Tibial artery (tissue), 4 donors: ENCODE measurements at regions not wholly inside any gene's neighbourhood (a gene's known extent, or its start where the extent isn't known, plus 50 kb on each side); places are given as distances from the start of the nearest gene placed in this dataset.

ENCODE experiments used
- DNase-seq, 2 donors: peaks; one replicate each; pipeline ENCODE4 v3.0.0-alpha.2; 2019
- H3K27ac ChIP-seq, 2 donors: fragments of 200-600 bp; sonication (generic) in 1 of 2; 1 replicate in 1 of 2; 2 replicates in 1 of 2; pipeline ENCODE4 v1.5.1; 2018 to 2019; ENCODE audit warnings: mild to moderate bottlenecking in 1 of 2
- H3K27me3 ChIP-seq, 2 donors: fragments of 200-600 bp; sonication (generic) in 1 of 2; one replicate each; pipeline versions ENCODE4 v1.5.1 to v1.6.0; 2016 to 2019
- H3K36me3 ChIP-seq, 3 donors: fragments of 200-600 bp; sonication (generic) in 2 of 3; one replicate each; pipeline ENCODE4 v1.5.1; 2016 to 2019; ENCODE audit warnings: mild to moderate bottlenecking in 2 of 3
- H3K4me1 ChIP-seq, 4 donors: fragments of 200-600 bp; sonication (generic) in 2 of 4; 1 replicate in 3 of 4; 2 replicates in 1 of 4; pipeline ENCODE4 v1.5.1; 2016 to 2019
- H3K4me3 ChIP-seq, 2 donors: fragments of 200-600 bp; sonication (generic) in 1 of 2; 1 replicate in 1 of 2; 2 replicates in 1 of 2; pipeline ENCODE4 v1.5.1; 2018 to 2019; ENCODE audit warnings: mild to moderate bottlenecking in 2 of 2
- H3K9me3 ChIP-seq, 3 donors: fragments of 200-600 bp; sonication (generic) in 1 of 3; one replicate each; pipeline ENCODE4 v1.5.1; 2016 to 2019
- CTCF ChIP-seq, 2 experiments: fragments of 200-600 bp in 1 of 2; fragments of 450-650 bp in 1 of 2; IDR thresholded peaks; one replicate each; pipeline ENCODE4 v1.5.1; 2017 to 2019; ENCODE audit warnings: antibody characterized with exemption in 2 of 2, mild to moderate bottlenecking in 1 of 2, moderate library complexity in 1 of 2
- intact Hi-C: fragments of 100-400 bp; cut with DNase I; formaldehyde crosslinking; loops from one replicate; pipeline ENCODE4 v1.15.0; 2023; ENCODE audit warnings: low total_unique reads

GRCh38 chr10:78817361-78817760, 251.4 kb upstream of the ZMIZ1 start:
- intact Hi-C loops = no loop called here

GRCh38 chr10:78817804-78818203, 251.0 kb upstream of the ZMIZ1 start:
- TF ChIP-seq CTCF (IDR thresholded peaks at IDR 0.05) = no peak
- Histone ChIP-seq H3K4me1 (no peaks in the 10 kb centered on the region), H3K36me3 (no peaks in the 10 kb centered on the region), H3K4me3 (no peak overlapping the region), H3K27me3 (no peaks in the 10 kb centered on the region), H3K27ac (no peak overlapping the region), H3K9me3 (peaks cover 0 to 5% (median 0%) of the 10 kb centered on the region in 3 donors)
- no peak for DNase-seq
- intact Hi-C loops = no loop called here

More at GRCh38 chr10:78817361-78817760, 251.4 kb upstream of the ZMIZ1 start:
- Histone ChIP-seq H3K4me1 (no peaks in the 10 kb centered on the region), H3K36me3 (no peaks in the 10 kb centered on the region), H3K4me3 (no peak overlapping the region), H3K9me3 (peaks cover 0 to under 1% (median 0%) of the 10 kb centered on the region in 3 donors), H3K27ac (no peak overlapping the region), H3K27me3 (no peaks in the 10 kb centered on the region)
- TF ChIP-seq CTCF (IDR thresholded peaks at IDR 0.05) = no peak
- no peak for DNase-seq

- H3K4me3 ChIP-seq = no peak overlapping the region
- H3K27ac ChIP-seq = no peak overlapping the region
- H3K4me1 ChIP-seq = no peaks in the 10 kb centered on the region
- no peaks in the 10 kb centered on the region for H3K27me3 ChIP-seq
- intact Hi-C loops = no loop called here
- no peak for DNase-seq
- H3K36me3 ChIP-seq = no peaks in the 10 kb centered on the region
- H3K9me3 ChIP-seq = peaks cover 0 to 5% (median 0%) of the 10 kb centered on the region in 3 donors
- TF ChIP-seq CTCF (IDR thresholded peaks at IDR 0.05) = no peak
Measured at GRCh38 chr10:78819361-78820006, 249.3 kb upstream of the ZMIZ1 start.

GRCh38 chr10:78820007-78820362, 248.8 kb upstream of the ZMIZ1 start:
- intact Hi-C loops = no loop called here
- no peaks in the 10 kb centered on the region for H3K4me1 ChIP-seq
- no peak overlapping the region for H3K27ac ChIP-seq
- H3K9me3 ChIP-seq = peaks cover 0 to 5% (median 0%) of the 10 kb centered on the region in 3 donors
- H3K4me3 ChIP-seq = no peak overlapping the region
- H3K36me3 ChIP-seq = no peaks in the 10 kb centered on the region
- TF ChIP-seq CTCF (IDR thresholded peaks at IDR 0.05) = no peak
- H3K27me3 ChIP-seq = no peaks in the 10 kb centered on the region
- DNase-seq = no peak

- no peaks in the 10 kb centered on the region for H3K36me3 ChIP-seq
- H3K4me3 ChIP-seq = no peak overlapping the region
- H3K27ac ChIP-seq = no peak overlapping the region
- H3K4me1 ChIP-seq = no peaks in the 10 kb centered on the region
- no peaks in the 10 kb centered on the region for H3K27me3 ChIP-seq
- intact Hi-C loops = no loop called here
- TF ChIP-seq CTCF (IDR thresholded peaks at IDR 0.05) = no peak
- no peak for DNase-seq
- H3K9me3 ChIP-seq = peaks cover 0 to 5% (median 0%) of the 10 kb centered on the region in 3 donors
Measured at GRCh38 chr10:78821052-78821451, 247.7 kb upstream of the ZMIZ1 start.
